ENCODE measurements at regions not wholly inside any gene's neighbourhood (a gene's known extent, or its start where the extent isn't known, plus 50 kb on each side); places are given as distances from the start of the nearest gene placed in this dataset.
A peak's percentile ranks its signal among the peaks of the same experiment; 100 is the strongest.

DNA sequence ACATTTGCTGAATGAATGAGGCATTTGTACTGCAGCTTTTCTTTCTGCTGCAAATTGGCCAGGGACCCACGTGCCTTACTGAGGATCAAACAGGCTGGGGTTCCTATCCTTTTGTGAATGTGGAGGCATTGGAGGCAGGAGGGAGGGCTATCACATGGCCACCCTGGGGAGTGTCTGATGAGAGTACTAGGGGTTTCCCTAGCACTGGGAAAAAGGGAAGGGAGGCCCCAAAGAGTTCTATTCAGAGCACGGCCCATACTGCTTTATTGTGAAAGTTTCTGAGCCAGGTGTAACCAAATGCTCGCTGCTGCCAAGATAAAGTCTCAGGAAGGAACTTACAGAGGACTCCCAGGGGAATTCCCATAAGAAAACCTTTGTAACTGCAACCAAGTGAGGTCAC lies 78.4 kb upstream of the ANO1 start:
- Mint-ChIP-seq H3K4me3 (ENCODE audit: unreplicated experiment) (no peak overlapping the region), H3K27me3 (ENCODE audit: low read depth, unreplicated experiment) (peaks cover 59% of the 10 kb centered on the region), H3K36me3 (ENCODE audit: low read depth, unreplicated experiment) (no peaks in the 10 kb centered on the region), H3K4me1 (ENCODE audit: low read depth, unreplicated experiment) (no peaks in the 10 kb centered on the region), H3K27ac (ENCODE audit: unreplicated experiment) (no peak overlapping the region), H3K9me3 (ENCODE audit: unreplicated experiment) (no peaks in the 10 kb centered on the region)
- Histone ChIP-seq H3K4me2 (ENCODE audit: low read length) (peak overlapping the region; percentile 7), H3K27me3 (ENCODE audit: insufficient read depth, low read length) (no peaks in the 10 kb centered on the region), H3K79me2 (ENCODE audit: insufficient read depth, low read length) (no peaks in the 10 kb centered on the region), H3K9ac (ENCODE audit: low read length) (no peak overlapping the region), H3K9me3 (ENCODE audit: insufficient read depth, low read depth, low read length) (no peaks in the 10 kb centered on the region), H4K20me1 (ENCODE audit: insufficient read depth, low read length) (no peaks in the 10 kb centered on the region), H3K36me3 (ENCODE audit: insufficient read depth, low read length) (no peaks in the 10 kb centered on the region), H2AFZ (ENCODE audit: low read depth, low read length) (no peak overlapping the region), H3K4me1 (ENCODE audit: insufficient read depth, low read length) (no peaks in the 10 kb centered on the region), H3K4me3 (ENCODE audit: insufficient read depth, low read depth, low read length) (no peak overlapping the region), H3K27ac (ENCODE audit: low read depth, low read length) (no peak overlapping the region)
- FAIRE-seq (no peak), DNase-seq (ENCODE audit: low read depth) (peak; percentile 18)
- TF ChIP-seq CTCF (IDR thresholded peaks at IDR 0.05; ENCODE audit: insufficient read depth, low read depth, low read length) (no peak), EZH2 (IDR thresholded peaks at IDR 0.05; ENCODE audit: insufficient read depth, low read length) (no peak)

GRCh38 chr11:70000228-70000627 lies 77.9 kb upstream of the ANO1 start:
- no peak for TF ChIP-seq EZH2 (IDR thresholded peaks at IDR 0.05; ENCODE audit: insufficient read depth, low read length)

GRCh38 chr11:70001246-70001645 lies 76.9 kb upstream of the ANO1 start:
- FAIRE-seq (no peak), DNase-seq (ENCODE audit: low read depth) (no peak)
- Mint-ChIP-seq H3K27me3 (ENCODE audit: low read depth, unreplicated experiment) (peaks cover 60% of the 10 kb centered on the region), H3K4me3 (ENCODE audit: unreplicated experiment) (no peak overlapping the region), H3K27ac (ENCODE audit: unreplicated experiment) (no peak overlapping the region), H3K36me3 (ENCODE audit: low read depth, unreplicated experiment) (no peaks in the 10 kb centered on the region), H3K4me1 (ENCODE audit: low read depth, unreplicated experiment) (no peaks in the 10 kb centered on the region), H3K9me3 (ENCODE audit: unreplicated experiment) (no peaks in the 10 kb centered on the region)
- Histone ChIP-seq H3K79me2 (ENCODE audit: insufficient read depth, low read length) (no peaks in the 10 kb centered on the region), H3K9me3 (ENCODE audit: insufficient read depth, low read depth, low read length) (no peaks in the 10 kb centered on the region), H3K4me1 (ENCODE audit: insufficient read depth, low read length) (peaks cover 11% of the 10 kb centered on the region), H3K27me3 (ENCODE audit: insufficient read depth, low read length) (no peaks in the 10 kb centered on the region), H3K4me2 (ENCODE audit: low read length) (no peak overlapping the region), H3K27ac (ENCODE audit: low read depth, low read length) (no peak overlapping the region), H4K20me1 (ENCODE audit: insufficient read depth, low read length) (no peaks in the 10 kb centered on the region), H3K9ac (ENCODE audit: low read length) (no peak overlapping the region), H2AFZ (ENCODE audit: low read depth, low read length) (no peak overlapping the region), H3K36me3 (ENCODE audit: insufficient read depth, low read length) (no peaks in the 10 kb centered on the region), H3K4me3 (ENCODE audit: insufficient read depth, low read depth, low read length) (no peak overlapping the region)
- TF ChIP-seq CTCF (IDR thresholded peaks at IDR 0.05; ENCODE audit: insufficient read depth, low read depth, low read length) (no peak), EZH2 (IDR thresholded peaks at IDR 0.05; ENCODE audit: insufficient read depth, low read length) (no peak)

More at GRCh38 chr11:70000228-70000627, 77.9 kb upstream of the ANO1 start:
- H3K27ac ChIP-seq (ENCODE audit: low read depth, low read length), result no peak overlapping the region
- H3K9me3 ChIP-seq (ENCODE audit: insufficient read depth, low read depth, low read length), result no peaks in the 10 kb centered on the region
- H3K36me3 ChIP-seq (ENCODE audit: insufficient read depth, low read length), result no peaks in the 10 kb centered on the region
- H3K79me2 ChIP-seq (ENCODE audit: insufficient read depth, low read length), result no peaks in the 10 kb centered on the region
- H3K4me2 ChIP-seq (ENCODE audit: low read length), result no peak overlapping the region
- H4K20me1 ChIP-seq (ENCODE audit: insufficient read depth, low read length), result no peaks in the 10 kb centered on the region
- no peaks in the 10 kb centered on the region for H3K9me3 Mint-ChIP-seq (ENCODE audit: unreplicated experiment)
- H2AFZ ChIP-seq (ENCODE audit: low read depth, low read length), result no peak overlapping the region
- peaks cover 61% of the 10 kb centered on the region for H3K27me3 Mint-ChIP-seq (ENCODE audit: low read depth, unreplicated experiment)
- FAIRE-seq (no peak), DNase-seq (ENCODE audit: low read depth) (peak; percentile 22)
- H3K4me1 ChIP-seq (ENCODE audit: insufficient read depth, low read length), result peaks cover 2% of the 10 kb centered on the region
- no peak overlapping the region for H3K4me3 ChIP-seq (ENCODE audit: insufficient read depth, low read depth, low read length)
- H3K4me3 Mint-ChIP-seq (ENCODE audit: unreplicated experiment), result no peak overlapping the region
- no peaks in the 10 kb centered on the region for H3K36me3 Mint-ChIP-seq (ENCODE audit: low read depth, unreplicated experiment)
- H3K4me1 Mint-ChIP-seq (ENCODE audit: low read depth, unreplicated experiment), result no peaks in the 10 kb centered on the region
- H3K9ac ChIP-seq (ENCODE audit: low read length), result no peak overlapping the region
- no peak overlapping the region for H3K27ac Mint-ChIP-seq (ENCODE audit: unreplicated experiment)
- no peaks in the 10 kb centered on the region for H3K27me3 ChIP-seq (ENCODE audit: insufficient read depth, low read length)
